Stimulated activated naive CD8-positive, alpha-beta T cell treated with anti-CD3 and anti-CD28 coated beads, Interleukin-15, Interleukin-2, amounts not matched to agents 100 U/mL and 50 U/mL, for 24 hours (primary cell): ENCODE measurements at regions not wholly inside any gene's neighbourhood (a gene's known extent, or its start where the extent isn't known, plus 50 kb on each side); places are given as distances from the start of the nearest gene placed in this dataset.

Experiments
- ATAC-seq: fragments of 150-1000 bp; cut with Tn5 transposase; one replicate; pipeline ENCODE4 v1.10.0; 2021
- DNase-seq: peaks from one replicate; pipeline ENCODE4 v3.0.0; 2021

- DNase-seq (no peak), ATAC-seq (no peak)
Measured at GRCh38 chr12:45549337-45549902, 180.1 kb upstream of the ARID2 start.

- DNase-seq, result no peak
- no peak for ATAC-seq
Measured at GRCh38 chr12:45553204-45553603, 176.3 kb upstream of the ARID2 start.

- ATAC-seq (no peak), DNase-seq (no peak)
Measured at GRCh38 chr12:45557016-45557415, 172.5 kb upstream of the ARID2 start.

GRCh38 chr12:45558353-45558752 lies 171.2 kb upstream of the ARID2 start:
- no peak for ATAC-seq
- no peak for DNase-seq

DNA sequence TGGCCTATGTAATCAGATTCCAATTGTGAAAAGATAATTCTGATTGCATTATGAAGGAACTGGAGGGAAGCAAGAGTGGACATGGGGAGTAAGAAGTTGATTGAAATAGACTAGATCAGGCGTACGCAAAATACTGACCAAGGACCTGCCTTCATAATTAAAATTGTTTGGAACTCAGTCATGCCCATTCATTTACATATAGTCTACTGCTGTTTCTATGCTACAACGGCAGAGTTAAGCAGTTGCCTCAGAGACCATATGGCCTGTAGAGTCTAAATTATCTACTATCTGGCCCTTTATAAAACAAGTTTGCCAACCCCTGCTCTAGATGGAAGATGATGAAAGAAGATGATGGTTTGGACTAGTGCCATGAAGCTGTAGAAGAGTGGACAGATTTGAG lies 170.0 kb upstream of the ARID2 start:
- ATAC-seq (no peak), DNase-seq (no peak)

DNA sequence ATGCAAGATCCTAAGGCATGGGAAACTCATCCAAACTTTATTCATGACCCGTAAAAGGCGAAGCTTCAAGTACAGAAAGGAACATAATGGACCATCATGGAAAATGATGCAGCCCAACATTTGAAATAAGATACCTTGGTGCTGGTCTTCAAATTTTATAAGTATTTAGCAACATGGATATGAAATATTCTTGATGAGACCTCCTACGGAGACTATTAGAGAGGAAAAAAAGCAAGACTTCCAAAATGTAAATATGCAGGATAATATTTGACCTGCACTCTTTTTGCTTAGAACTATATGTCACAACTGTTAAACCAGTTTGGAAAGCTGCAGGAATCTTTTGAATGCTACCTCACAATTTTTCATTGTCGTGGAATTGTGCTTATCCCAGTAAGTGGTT lies 168.8 kb upstream of the ARID2 start:
- no peak for DNase-seq
- no peak for ATAC-seq

GRCh38 chr12:45561488-45561887 lies 168.0 kb upstream of the ARID2 start:
- ATAC-seq (no peak), DNase-seq (no peak)

- DNase-seq (no peak), ATAC-seq (no peak)
Measured at GRCh38 chr12:45565590-45565989, 163.9 kb upstream of the ARID2 start.

GRCh38 chr12:45566257-45566656 lies 163.2 kb upstream of the ARID2 start:
- ATAC-seq (no peak), DNase-seq (no peak)

GRCh38 chr12:45568808-45569207 lies 160.7 kb upstream of the ARID2 start:
- ATAC-seq, result no peak
- no peak for DNase-seq

DNA sequence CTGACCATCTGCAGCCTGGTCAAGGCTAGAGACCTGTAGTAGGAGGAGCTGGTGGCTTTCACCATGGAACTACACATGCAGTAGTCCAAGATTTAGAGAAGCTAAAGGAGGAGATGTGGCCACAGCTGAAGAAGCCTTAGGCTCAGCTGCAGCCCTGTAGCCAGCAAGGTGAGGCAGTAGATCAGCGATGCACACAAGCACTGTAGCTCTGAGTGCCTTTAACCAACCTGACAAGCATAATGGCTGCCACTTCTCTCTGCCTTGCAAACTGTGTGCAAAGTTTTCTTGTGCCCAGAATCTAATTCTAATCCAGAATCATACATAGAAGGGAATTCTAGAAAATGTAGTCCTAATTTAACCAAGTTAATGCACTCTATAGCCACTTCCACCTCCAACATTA lies 159.0 kb upstream of the ARID2 start:
- DNase-seq, result no peak
- no peak for ATAC-seq

DNA sequence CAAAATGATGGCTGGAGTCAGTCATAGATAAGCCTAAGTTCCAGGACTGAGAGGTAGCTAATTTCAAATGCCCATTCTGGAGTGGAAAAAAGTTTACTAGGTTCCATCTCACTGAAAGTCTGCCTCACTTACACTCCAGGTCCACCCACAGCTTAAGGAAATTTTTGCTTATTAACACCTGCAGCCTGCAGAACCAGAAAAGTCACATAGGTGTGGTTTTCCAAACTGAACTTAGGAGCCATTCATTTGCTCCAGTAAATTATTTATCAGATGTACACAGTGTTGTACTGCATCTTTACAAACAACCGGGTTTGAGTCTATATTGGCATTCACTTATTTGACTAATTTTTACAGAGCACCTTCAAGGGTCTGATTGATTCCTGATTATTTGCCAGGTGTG lies 157.4 kb upstream of the ARID2 start:
- ATAC-seq, result no peak
- no peak for DNase-seq

DNA sequence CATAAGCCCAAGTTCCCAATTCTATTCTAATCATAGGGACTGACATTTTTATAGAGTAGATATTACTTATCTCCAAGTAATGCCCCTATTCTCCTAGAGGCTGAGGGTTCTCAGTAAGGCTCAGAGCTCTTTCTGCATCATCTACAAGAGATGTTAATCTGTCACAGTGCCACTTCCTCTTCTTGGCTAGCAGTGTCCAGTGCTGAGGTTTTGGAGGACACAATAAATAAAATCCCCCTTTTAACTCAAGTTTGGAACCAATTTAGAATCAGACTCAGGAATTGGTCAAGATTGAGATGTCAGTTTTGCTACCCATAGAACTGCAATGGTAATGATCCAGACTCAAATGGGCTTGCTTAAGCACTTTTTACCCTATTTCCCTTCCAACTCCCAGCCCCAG lies 154.1 kb upstream of the ARID2 start:
- no peak for ATAC-seq
- DNase-seq, result no peak

DNA sequence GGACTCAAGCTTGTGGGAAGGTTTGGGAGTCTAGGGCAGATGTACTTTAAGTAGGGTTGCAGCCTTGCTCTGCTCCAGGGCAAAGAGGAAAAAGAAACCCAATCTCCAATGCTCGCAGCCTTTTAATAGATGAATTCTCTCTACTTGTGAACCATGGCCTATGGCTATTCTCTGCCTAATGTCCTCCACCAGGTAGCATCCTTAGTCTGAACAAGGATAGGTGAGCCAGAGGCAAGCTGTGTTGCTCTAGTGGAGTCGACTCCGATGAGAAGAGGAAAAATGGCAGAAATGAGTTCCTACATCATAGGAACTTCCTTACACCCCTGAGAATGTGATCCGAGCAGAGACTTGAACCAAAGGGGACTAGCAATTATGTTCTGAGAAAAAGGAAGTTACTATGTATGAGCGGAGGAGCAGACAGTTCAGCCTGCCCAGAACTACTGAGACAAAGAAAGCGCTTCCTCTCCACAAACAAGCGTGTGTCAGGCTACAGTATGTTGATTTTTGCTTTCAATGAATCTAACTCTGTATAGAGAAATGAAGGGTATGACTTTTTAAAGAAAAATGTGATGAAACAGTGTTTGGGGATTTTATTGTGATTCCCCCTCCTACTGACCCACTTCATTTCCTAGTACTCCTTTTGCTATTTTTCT lies 153.6 kb upstream of the ARID2 start:
- no peak for DNase-seq
- peak; percentile 23 for ATAC-seq

DNA sequence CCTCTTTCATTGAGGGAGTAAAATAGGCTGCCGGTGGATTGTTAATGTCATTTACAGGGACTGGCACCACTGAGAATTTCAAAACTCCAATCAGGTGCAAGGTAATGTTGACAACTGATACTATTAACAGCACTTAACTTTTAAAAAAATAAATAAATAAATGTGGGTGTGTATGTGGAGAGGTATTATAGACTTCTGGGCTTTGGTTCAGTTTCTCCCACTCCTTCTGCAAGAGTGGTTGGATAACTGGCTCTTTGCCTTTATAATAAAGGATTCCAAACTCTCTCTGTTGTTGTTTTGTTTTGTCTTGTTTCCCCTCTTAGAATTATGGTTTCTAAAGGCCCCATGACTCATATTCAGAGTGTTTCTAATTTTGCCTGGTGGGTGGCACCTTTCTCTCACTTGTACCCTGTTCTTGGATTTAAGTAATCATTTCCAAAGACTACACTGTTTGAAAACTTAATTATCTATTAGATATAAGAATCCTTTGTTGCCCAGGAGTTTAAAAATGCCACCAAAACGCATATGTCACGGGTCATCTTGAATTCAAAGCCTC lies 151.6 kb upstream of the ARID2 start:
- ATAC-seq (no peak), DNase-seq (no peak)

GRCh38 chr12:45580356-45580969 lies 149.0 kb upstream of the ARID2 start:
- no peak for ATAC-seq
- no peak for DNase-seq

DNA sequence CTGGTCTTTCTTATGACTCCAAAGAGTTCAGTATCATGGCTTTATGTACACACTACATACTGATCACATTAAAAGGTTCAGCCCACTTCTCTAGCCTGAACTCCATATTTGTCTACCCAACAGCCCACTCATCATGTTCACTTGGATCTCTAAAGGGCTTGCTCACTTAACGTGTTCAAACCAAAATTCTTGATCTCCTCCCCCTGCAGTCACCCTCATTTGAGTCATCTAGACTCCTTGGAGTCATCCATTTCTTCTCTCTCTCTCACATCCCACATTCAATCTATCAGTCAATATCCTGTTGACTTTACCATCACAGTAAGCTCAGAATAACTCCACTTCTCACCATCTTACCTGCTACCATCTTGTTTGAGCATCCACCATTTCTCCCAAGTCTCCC lies 148.4 kb upstream of the ARID2 start:
- ATAC-seq, result peak; percentile 40

GRCh38 chr12:45582536-45582935 lies 147.0 kb upstream of the ARID2 start:
- DNase-seq (no peak), ATAC-seq (no peak)

More for the DNA sequence above, 148.4 kb upstream of the ARID2 start:
- no peak for DNase-seq

- DNase-seq, result no peak
- no peak for ATAC-seq
Measured at GRCh38 chr12:45582986-45583659, 146.4 kb upstream of the ARID2 start.

- no peak for DNase-seq
Measured at GRCh38 chr12:45584336-45584735, 145.2 kb upstream of the ARID2 start.

GRCh38 chr12:45585522-45586230 lies 143.8 kb upstream of the ARID2 start:
- ATAC-seq, result no peak
- DNase-seq, result no peak

More at GRCh38 chr12:45584336-45584735, 145.2 kb upstream of the ARID2 start:
- ATAC-seq, result no peak

DNA sequence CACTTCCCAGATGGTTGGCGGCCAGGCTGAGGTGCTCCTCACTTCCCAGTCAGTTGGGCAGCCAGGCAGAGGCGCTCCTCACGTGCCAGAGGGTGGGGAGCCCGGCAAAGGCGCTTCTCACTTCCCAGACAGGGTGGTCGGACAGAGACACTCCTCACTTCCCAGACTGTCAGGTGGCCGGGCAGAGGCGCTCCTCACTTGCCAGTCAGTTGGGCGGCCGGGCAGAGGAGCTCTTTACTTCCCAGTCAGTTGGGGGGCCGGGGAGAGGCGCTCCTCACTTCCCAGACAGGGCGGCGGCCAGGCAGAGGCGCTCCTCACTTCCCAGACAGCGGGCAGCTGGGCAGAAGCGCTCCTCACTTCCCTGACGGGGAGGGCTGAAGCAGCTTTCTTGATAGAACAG lies 143.0 kb upstream of the ARID2 start:
- no peak for DNase-seq
- no peak for ATAC-seq
